ENCODE measurements at regions not wholly inside any gene's neighbourhood (a gene's known extent, or its start where the extent isn't known, plus 50 kb on each side); places are given as distances from the start of the nearest gene placed in this dataset.
A peak's percentile ranks its signal among the peaks of the same experiment; 100 is the strongest.

DNA sequence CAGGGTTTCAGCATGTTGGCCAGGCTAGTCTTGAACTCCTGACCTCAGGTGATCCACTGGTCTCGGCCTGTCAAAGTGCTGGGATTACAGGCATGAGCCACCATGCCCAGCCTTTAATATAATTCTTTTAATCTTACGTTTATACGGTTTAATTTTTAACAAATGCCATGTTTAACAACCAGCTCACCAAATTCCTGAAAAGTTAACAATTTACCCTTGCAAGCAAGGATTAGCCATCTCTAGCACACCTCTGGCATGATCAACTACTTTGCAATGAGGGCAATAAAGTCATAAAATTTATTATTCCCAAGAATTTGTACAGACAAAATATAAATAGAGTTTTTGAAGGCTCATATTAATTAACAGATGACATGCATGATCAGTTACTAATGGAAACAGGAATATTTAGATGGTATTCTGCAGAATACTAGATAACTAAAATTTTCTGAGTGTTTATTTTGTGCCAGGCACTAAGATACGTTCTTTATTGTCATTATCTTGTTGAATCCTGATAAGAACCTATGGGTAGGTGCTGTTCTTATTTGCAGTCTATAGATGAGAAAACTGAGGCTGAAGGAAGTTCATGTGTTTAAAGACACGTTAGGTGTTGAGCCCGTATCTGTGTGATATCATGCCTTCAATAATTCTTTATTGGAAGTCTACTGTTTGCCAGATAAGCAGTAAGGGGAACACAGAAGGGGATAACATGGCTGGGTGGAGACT, 190.1 kb downstream of the CDCA7 start:
- ATAC-seq, result no peak
- no peak for TF ChIP-seq GLIS3 (CRISPR knock-in tag; IDR thresholded peaks at IDR 0.05)
- no peak for TF ChIP-seq ARNTL (CRISPR knock-in tag; IDR thresholded peaks at IDR 0.05; ENCODE audit: borderline replicate concordance, low read depth)
- no peak for TF ChIP-seq ZFP3 (CRISPR knock-in tag; IDR thresholded peaks at IDR 0.05)
- TF ChIP-seq TCF4 (CRISPR knock-in tag; IDR thresholded peaks at IDR 0.05; ENCODE audit: borderline replicate concordance), result no peak
- no peak for TF ChIP-seq RARB (CRISPR knock-in tag; IDR thresholded peaks at IDR 0.05)
- no peak for TF ChIP-seq ZNF565 (CRISPR knock-in tag; conservative IDR thresholded peaks at IDR 0.05; ENCODE audit: low read depth)
- TF ChIP-seq, protein P1, sequence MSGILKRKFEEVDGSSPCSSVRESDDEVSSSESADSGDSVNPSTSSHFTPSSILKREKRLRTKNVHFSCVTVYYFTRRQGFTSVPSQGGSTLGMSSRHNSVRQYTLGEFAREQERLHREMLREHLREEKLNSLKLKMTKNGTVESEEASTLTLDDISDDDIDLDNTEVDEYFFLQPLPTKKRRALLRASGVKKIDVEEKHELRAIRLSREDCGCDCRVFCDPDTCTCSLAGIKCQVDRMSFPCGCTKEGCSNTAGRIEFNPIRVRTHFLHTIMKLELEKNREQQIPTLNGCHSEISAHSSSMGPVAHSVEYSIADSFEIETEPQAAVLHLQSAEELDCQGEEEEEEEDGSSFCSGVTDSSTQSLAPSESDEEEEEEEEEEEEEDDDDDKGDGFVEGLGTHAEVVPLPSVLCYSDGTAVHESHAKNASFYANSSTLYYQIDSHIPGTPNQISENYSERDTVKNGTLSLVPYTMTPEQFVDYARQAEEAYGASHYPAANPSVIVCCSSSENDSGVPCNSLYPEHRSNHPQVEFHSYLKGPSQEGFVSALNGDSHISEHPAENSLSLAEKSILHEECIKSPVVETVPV (CRISPR knock-in tag; IDR thresholded peaks at IDR 0.05), result no peak
- TF ChIP-seq, protein P2, sequence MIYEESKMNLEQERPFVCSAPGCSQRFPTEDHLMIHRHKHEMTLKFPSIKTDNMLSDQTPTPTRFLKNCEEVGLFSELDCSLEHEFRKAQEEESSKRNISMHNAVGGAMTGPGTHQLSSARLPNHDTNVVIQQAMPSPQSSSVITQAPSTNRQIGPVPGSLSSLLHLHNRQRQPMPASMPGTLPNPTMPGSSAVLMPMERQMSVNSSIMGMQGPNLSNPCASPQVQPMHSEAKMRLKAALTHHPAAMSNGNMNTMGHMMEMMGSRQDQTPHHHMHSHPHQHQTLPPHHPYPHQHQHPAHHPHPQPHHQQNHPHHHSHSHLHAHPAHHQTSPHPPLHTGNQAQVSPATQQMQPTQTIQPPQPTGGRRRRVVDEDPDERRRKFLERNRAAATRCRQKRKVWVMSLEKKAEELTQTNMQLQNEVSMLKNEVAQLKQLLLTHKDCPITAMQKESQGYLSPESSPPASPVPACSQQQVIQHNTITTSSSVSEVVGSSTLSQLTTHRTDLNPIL (CRISPR knock-in tag; IDR thresholded peaks at IDR 0.05; ENCODE audit: low read depth), result no peak
- TF ChIP-seq ZNF70 (CRISPR knock-in tag; IDR thresholded peaks at IDR 0.05), result no peak
- TF ChIP-seq ISL1 (CRISPR knock-in tag; IDR thresholded peaks at IDR 0.05), result no peak
- TF ChIP-seq BACH2 (CRISPR knock-in tag; IDR thresholded peaks at IDR 0.05; ENCODE audit: borderline replicate concordance), result no peak
- TF ChIP-seq ZFP30 (CRISPR knock-in tag; IDR thresholded peaks at IDR 0.05), result no peak
- TF ChIP-seq, protein P3, sequence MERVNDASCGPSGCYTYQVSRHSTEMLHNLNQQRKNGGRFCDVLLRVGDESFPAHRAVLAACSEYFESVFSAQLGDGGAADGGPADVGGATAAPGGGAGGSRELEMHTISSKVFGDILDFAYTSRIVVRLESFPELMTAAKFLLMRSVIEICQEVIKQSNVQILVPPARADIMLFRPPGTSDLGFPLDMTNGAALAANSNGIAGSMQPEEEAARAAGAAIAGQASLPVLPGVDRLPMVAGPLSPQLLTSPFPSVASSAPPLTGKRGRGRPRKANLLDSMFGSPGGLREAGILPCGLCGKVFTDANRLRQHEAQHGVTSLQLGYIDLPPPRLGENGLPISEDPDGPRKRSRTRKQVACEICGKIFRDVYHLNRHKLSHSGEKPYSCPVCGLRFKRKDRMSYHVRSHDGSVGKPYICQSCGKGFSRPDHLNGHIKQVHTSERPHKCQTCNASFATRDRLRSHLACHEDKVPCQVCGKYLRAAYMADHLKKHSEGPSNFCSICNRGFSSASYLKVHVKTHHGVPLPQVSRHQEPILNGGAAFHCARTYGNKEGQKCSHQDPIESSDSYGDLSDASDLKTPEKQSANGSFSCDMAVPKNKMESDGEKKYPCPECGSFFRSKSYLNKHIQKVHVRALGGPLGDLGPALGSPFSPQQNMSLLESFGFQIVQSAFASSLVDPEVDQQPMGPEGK (CRISPR knock-in tag; IDR thresholded peaks at IDR 0.05; ENCODE audit: borderline replicate concordance), result no peak
- no peak for TF ChIP-seq ZNF8 (CRISPR knock-in tag; IDR thresholded peaks at IDR 0.05)

DNA sequence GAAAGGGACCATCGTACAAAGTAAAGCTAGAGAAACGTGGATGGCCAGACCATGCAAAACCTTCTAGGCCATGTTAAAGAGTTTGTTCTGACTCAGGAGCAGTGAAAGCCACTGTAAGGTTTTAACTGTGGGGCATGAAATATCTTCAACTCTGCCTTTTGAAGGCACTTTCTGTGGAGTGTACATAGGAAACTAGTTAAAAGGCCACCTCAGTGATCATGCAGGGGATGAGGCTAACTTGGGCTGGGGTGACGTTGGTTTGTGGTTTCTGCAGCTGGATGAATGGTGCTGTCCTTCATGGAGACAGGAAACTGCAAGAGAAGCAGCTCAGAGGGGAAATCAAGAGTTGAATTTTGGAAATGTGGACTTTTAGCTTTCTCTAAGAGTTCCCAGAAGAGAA, 190.7 kb downstream of the CDCA7 start:
- ATAC-seq, result no peak
- TF ChIP-seq ZFP30 (CRISPR knock-in tag; IDR thresholded peaks at IDR 0.05), result no peak
- TF ChIP-seq ZFP3 (CRISPR knock-in tag; IDR thresholded peaks at IDR 0.05), result no peak
- no peak for TF ChIP-seq PPARA (CRISPR knock-in tag; IDR thresholded peaks at IDR 0.05; ENCODE audit: borderline replicate concordance)
- no peak for TF ChIP-seq ZC3H10 (CRISPR knock-in tag; IDR thresholded peaks at IDR 0.05)

DNA sequence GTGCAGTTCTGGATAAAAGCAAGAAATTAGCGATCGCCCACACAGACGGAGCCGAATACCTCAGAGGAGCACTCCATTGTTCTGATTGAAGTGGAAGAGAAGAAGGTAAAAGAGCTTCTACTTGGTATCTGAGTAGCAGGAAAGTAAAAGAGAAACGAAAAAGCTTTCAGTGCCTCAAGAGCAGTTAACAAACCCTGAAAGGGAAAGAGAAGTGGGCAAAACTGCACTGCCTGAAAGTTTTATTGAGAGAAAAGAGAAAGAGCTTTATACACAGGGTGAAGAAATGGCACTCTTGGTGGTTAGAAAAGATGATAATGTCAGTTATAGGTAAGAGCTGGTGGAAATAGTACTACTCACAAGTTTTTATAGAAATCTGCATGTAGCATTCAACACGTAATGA, 192.8 kb downstream of the CDCA7 start:
- TF ChIP-seq RARB (CRISPR knock-in tag; IDR thresholded peaks at IDR 0.05), result no peak
- TF ChIP-seq ZNF8 (CRISPR knock-in tag; IDR thresholded peaks at IDR 0.05), result no peak
- no peak for TF ChIP-seq ZFP3 (CRISPR knock-in tag; IDR thresholded peaks at IDR 0.05)
- TF ChIP-seq OSR1 (CRISPR knock-in tag; IDR thresholded peaks at IDR 0.05), result no peak
- no peak for TF ChIP-seq ISL1 (CRISPR knock-in tag; IDR thresholded peaks at IDR 0.05)
- TF ChIP-seq ZFP30 (CRISPR knock-in tag; IDR thresholded peaks at IDR 0.05), result no peak
- no peak for TF ChIP-seq TOX (CRISPR knock-in tag; IDR thresholded peaks at IDR 0.05; ENCODE audit: borderline replicate concordance)
- no peak for TF ChIP-seq CSDC2 (CRISPR knock-in tag; IDR thresholded peaks at IDR 0.05)
- no peak for TF ChIP-seq TCF4 (CRISPR knock-in tag; IDR thresholded peaks at IDR 0.05; ENCODE audit: borderline replicate concordance)
- no peak for ATAC-seq

DNA sequence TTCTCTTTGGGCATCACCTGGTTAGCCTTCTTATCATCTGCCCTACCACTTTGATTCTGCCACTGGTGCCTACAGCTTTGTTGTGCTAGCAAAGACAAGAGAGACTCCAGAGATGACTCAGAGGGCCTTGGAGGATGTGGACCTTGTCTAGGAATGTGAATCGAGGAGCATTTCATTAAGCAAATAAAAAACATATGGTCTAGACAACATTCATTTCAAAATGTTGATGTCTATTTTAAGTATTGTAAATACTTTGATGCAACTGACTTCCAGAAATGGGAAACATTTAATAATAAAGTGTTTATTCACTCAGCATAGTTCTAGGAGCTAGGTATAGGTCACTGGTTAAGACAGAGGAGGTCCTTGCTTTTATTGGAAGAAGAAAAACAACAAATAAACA, 195.5 kb downstream of the CDCA7 start:
- ATAC-seq, result peak; percentile 94
- TF ChIP-seq ESRRG (CRISPR knock-in tag; IDR thresholded peaks at IDR 0.05), result no peak
- TF ChIP-seq ZNF70 (CRISPR knock-in tag; IDR thresholded peaks at IDR 0.05), result no peak
- no peak for TF ChIP-seq RARB (CRISPR knock-in tag; IDR thresholded peaks at IDR 0.05)
- no peak for TF ChIP-seq OSR1 (CRISPR knock-in tag; IDR thresholded peaks at IDR 0.05)
- no peak for TF ChIP-seq ARNTL (CRISPR knock-in tag; IDR thresholded peaks at IDR 0.05; ENCODE audit: borderline replicate concordance, low read depth)
- TF ChIP-seq ZFP30 (CRISPR knock-in tag; IDR thresholded peaks at IDR 0.05), result no peak
- no peak for TF ChIP-seq ZC3H10 (CRISPR knock-in tag; IDR thresholded peaks at IDR 0.05)
- no peak for TF ChIP-seq PPARA (CRISPR knock-in tag; IDR thresholded peaks at IDR 0.05; ENCODE audit: borderline replicate concordance)
- TF ChIP-seq CSDC2 (CRISPR knock-in tag; IDR thresholded peaks at IDR 0.05), result no peak
- TF ChIP-seq TOX (CRISPR knock-in tag; IDR thresholded peaks at IDR 0.05; ENCODE audit: borderline replicate concordance), result no peak
- no peak for TF ChIP-seq ZNF8 (CRISPR knock-in tag; IDR thresholded peaks at IDR 0.05)
- TF ChIP-seq ISL1 (CRISPR knock-in tag; IDR thresholded peaks at IDR 0.05), result no peak
- TF ChIP-seq ZNF565 (CRISPR knock-in tag; conservative IDR thresholded peaks at IDR 0.05; ENCODE audit: low read depth), result no peak
- TF ChIP-seq, protein P2 (CRISPR knock-in tag; IDR thresholded peaks at IDR 0.05; ENCODE audit: low read depth), result no peak
- TF ChIP-seq, protein P4, sequence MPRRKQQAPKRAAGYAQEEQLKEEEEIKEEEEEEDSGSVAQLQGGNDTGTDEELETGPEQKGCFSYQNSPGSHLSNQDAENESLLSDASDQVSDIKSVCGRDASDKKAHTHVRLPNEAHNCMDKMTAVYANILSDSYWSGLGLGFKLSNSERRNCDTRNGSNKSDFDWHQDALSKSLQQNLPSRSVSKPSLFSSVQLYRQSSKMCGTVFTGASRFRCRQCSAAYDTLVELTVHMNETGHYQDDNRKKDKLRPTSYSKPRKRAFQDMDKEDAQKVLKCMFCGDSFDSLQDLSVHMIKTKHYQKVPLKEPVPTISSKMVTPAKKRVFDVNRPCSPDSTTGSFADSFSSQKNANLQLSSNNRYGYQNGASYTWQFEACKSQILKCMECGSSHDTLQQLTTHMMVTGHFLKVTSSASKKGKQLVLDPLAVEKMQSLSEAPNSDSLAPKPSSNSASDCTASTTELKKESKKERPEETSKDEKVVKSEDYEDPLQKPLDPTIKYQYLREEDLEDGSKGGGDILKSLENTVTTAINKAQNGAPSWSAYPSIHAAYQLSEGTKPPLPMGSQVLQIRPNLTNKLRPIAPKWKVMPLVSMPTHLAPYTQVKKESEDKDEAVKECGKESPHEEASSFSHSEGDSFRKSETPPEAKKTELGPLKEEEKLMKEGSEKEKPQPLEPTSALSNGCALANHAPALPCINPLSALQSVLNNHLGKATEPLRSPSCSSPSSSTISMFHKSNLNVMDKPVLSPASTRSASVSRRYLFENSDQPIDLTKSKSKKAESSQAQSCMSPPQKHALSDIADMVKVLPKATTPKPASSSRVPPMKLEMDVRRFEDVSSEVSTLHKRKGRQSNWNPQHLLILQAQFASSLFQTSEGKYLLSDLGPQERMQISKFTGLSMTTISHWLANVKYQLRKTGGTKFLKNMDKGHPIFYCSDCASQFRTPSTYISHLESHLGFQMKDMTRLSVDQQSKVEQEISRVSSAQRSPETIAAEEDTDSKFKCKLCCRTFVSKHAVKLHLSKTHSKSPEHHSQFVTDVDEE (CRISPR knock-in tag; IDR thresholded peaks at IDR 0.05), result no peak
- TF ChIP-seq BACH2 (CRISPR knock-in tag; IDR thresholded peaks at IDR 0.05; ENCODE audit: borderline replicate concordance), result no peak

Measured in SK-N-SH treated with all-trans-retinoic acid at 6 μM for 48 hours (cell line).